SKM-1 treated with dmso at 0.1 percent for 144 hours (cell line): ENCODE measurements at regions not wholly inside any gene's neighbourhood (a gene's known extent, or its start where the extent isn't known, plus 50 kb on each side); places are given as distances from the start of the nearest gene placed in this dataset.

Source experiments
- DNase-seq: peaks from one replicate; lab custom pipeline; 2025; ENCODE audit not compliant: unreplicated experiment; lab: John Stamatoyannopoulos, UW

DNA sequence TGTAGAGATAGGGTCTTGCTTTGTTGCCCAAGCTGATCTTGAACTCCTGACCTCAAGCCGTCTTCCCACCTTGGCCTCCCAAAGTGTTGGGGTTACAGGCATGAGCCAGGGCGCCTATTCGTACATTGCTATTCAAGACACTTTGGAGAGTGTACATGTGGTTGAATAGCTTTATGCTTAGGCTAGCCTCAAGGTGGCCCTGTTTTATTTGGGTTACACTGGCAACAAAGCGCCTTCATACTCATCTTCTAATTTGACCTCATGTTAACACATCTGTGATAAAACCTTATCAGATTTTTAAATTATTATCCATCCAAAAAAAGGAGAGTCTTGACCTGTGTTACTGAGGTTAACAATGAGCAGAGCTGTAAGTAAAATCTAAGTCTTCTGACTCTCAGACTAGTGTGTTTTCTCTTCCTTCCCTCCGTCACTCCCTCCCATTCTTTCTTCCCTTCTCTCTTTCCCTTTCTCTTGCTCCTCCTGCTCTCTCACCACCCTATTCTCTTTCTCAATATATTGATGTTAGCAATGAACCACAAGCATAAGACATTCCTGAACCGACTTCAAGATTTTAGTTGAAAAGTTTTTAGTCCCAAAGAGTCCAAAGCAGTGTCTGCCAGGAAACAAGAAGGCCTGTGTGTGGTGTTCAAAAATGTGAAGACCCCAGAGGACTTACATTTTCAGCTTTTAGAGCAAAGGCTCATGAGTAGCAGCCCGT, 603.7 kb upstream of the CFAP20DC start:
- no peak for DNase-seq

DNA sequence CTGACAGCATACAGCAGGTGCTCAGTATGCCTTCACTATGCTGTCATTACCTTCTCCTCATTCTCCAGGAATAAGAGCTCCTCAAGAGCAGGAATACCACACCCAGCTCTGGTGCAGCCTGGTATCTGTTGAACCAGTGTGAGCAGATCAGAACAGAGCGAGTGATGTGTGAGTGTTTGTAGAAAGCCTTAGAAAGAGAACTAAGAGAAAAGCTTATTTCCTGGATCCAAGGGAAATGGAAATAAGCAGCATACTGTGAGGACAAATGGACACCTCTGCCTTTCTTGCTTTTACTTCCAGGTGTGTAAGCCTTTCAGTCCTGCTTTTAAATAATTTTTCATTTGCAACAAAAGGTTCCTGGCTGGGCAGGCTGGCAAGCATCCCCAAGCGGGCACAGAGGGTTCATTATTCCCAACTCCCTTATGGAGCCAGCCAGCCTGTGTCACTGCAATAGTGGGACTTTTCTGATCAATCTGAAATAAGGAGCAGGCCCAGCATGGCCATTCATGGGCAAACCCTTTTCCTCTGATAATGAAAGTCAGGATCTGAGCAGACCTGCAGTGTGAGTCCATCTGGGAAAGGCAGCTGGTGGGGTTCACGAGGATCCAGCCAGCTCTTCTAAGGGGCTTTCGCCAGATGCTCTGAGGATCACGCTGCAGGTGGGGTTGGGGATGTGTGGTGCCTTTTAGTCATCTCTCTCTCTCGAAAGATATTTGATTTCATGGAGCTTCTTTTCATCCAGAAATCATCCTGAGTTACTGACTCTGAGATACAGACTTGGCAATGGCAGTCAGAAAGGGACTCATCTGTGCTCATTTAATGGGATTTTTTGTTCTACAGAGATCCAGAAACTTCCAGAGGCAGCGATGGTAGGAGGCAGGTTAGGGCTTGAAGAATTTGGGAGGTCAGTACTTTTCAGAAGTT, 594.9 kb upstream of the CFAP20DC start:
- no peak for DNase-seq

DNA sequence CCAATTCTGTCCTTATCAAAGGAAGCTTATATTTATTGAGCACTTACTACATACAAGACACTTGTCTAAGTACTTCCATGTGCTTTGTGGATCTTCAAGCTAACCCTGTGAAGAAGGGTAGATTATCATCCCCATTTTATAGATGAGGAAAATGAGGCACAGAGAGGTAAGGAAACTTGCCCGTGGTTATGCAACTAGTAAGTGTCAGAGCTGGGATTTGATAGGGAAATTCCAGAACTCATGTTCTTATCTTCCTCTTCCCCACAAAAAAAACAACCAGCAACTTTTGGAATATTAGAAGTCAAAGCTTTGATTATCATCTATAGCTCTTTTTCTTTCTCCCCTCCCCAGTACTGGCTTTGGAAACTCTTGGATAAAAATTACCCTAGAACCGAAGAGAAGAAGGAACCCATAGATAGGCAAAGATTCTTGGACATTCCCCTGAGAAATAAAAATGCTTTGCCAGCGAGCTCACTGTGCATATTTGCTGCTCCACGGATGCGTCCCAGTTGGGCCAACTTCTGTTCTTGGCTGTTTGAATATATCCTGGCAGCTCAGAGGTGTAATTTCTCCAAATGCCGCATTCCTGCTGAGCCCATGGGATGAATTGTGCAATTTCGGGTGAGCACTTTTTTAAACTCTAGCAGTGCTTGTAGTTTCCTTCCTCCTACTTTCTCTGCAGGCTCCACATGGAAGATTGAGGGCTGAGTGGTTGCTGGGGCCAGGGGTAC, 591.5 kb upstream of the CFAP20DC start:
- no peak for DNase-seq

DNA sequence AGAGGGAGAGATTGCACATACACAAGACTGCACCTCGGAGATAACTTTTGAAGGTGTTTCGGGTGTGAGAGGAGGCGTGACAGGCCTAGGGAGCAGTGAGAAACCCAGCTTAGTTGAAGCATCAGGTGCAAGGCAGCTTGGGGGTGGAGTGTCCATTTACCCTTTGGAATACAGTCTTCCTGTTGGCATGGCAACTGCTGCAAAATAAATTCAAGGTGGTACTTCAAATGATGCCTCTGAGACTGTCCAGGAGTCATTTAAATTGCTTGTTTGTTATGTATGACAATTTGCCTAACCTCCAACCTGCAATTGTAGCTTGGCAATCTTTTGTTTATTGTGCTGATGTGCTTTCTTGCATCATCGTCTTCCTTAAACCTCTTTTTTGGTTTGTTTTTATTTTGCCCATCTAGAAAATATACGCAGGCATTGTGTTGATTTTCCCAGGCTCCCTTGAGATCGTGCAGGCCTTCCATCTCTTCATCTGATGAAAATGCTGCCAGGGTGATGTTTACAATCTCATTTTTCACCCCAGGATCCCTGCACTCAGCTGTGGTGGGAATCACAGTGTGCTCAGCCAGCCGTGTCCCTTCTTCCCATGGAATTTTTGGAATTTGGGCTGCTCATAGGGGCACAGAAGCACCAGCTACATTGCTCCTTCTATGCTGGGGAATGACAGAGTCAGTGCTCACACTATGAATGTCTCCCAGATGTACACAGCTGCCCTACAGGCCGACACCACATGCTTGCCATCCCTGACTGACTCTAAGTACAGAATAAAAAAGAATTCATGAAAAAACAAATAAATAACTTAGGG, 583.1 kb upstream of the CFAP20DC start:
- no peak for DNase-seq

DNA sequence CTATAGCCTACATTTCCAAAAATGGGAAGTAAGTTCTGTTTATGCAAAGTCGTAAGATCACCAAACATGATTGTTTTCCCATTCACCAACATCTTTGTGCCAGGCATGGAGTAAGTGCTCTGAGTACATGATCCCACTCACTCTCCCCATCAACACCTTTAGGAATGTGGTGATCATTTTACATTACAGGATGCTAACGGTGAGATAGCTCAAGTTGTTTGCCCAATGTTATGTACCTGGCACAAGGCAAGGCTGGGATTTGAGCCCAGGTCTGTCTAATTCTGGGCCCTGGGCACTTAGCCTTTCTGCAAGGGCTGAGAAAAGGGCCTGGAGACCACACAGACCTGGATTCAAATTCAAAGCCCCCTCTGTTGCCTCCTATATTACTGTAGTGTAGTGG, 581.7 kb upstream of the CFAP20DC start:
- no peak for DNase-seq

DNA sequence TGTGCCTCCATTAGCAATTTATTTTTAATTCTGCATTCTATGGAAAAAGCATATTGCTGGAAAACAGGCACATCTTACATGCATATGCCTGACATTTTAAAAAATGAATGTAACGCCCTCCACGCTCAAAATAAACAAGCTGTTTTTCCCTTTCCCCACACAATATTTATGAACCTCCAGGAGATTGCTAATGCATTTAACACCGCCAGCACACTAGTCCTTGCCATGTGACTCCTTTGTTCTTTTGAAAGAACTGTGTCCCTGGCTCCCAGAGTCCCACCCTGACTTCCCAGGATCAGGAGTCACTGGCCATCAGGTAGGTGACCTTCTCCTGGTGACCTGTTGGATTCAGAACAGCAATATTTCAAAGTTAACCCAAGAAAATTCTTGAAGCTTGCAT, 571.2 kb upstream of the CFAP20DC start:
- DNase-seq, result no peak

DNA sequence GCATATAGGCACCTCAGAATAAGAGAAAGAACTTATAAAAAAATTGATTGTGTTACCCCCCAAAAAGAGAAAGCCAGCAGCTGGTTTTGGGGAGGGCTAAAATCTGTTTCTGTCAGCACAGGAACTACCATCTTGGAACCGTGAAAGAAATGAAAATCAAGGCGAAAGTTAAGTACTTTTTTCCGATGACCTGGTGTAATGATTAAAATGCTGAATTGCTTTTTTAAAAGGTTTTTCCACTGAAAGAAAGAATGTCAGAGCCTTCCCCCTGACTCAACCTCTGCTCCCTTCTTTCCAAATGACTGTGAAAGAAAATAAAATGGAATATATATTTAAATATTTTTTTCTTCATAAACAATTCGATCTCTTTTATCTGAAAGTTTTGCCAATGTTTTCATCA, 570.5 kb upstream of the CFAP20DC start:
- DNase-seq, result no peak

DNA sequence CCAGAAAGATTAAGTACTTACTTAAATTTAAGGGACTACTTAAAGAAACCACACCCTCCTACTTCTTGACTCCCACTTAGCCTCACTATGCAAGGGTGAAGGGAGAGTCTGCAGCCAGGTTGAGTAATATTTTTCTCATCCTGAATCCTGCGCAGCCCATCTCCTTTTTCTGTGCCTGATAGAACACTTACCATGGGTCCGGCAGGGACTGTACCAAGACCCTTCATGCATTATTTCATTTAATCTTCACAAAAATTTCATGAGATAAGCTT, 562.6 kb upstream of the CFAP20DC start:
- DNase-seq, result no peak

DNA sequence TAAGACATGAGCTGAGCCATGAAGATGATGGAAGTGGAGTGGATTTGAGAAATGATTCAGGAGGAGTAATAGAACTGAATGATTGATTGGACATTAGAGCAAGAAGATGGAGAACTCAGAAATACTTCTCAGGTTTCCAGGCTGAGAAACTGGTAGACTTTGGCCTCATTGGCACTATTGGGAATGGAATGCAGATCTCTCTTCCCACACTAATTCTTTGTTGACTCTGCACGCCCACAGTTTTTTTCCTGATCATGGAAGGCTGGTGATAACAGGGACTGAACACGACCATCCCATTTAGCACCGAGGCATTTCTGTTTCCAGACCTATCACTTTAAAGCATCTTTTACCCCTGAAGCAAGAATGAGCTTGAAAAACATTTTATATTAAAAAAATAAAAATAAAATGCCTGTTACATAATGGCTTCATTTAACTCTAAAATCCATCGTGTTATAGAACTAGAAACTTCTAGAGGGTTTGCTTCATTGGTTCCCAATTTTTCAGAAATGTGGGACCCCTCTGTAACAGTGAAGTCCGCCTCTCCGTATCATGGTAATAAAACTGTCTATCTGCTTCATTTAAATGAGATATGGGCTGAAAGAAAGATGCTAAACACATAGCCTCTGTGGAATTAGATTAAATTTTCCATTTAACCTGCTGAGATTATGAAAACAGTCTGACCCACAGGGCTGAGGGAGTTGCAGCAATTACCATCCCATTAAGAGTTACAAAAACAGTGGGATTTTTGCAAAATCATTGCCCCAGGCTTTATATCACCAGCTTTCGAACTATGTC, 562.0 kb upstream of the CFAP20DC start:
- DNase-seq, result no peak

DNA sequence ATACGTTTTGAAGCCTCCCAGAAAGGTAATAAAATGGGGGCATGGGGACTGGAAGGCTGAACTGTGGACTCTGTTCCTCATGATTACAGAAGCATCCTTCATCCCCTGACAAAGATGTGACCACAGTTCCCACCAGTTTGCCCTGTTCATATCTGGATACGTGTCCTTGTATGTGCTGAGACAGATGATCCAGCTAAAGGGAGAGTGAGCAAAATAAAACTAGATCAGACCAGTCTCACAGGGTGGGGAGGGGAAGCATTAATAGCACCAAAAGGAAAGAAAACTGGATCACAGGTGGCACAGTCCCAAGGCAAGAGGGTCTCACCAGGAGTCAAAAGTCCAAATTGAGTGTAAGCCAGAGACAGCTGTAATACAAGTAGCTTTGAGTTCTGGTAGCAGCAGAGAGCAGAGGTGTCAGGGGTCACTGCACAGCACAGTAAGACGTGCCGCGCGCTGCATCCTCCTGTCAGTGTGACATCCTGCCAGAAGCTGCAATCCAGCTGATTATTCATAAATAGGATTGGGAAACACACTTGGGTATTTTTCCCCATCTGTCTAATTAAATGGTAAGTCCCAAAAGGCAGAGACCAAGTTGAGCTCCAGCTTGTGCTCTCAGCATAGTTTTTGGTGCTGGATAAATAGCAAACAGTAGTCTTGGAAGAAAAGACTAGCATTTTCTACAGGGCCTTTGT, 560.0 kb upstream of the CFAP20DC start:
- DNase-seq, result no peak

DNA sequence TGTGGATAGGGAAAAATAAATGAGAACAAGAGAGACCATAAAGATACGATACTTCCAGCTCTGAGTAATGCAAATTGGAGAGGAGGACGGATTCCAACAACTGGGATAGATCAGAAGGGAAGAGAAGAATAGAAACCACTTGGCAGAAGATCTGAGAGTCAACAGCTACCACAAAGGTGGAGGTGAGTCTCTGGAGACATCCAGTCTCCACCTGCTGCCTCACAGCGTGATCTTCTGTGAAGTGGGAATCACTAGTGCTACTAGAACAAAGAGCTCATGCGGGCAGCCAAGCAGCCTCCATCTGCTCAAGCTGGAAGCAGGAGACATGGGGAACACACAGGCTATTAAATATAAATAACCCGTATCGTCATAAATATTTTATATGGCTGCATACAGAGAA, 558.5 kb upstream of the CFAP20DC start:
- no peak for DNase-seq

DNA sequence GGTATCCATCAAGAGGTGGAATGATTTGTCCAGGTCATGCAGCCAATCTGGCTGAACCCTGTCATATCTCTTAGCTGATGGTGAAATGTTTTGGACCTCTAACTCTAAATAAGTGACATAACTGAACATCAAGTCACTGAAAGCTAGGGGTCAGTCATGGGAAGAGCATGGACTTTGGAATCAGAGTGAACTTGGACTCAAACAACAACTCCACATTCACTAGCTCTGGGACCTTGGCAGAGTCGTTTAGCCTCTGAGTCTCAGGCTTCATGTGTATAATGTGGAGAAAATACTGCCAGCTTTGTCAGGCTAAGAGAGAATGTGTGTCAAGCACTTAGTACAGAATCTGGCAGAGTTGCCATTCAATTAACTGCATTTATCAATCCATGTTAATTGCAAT, 557.8 kb upstream of the CFAP20DC start:
- DNase-seq, result no peak

DNA sequence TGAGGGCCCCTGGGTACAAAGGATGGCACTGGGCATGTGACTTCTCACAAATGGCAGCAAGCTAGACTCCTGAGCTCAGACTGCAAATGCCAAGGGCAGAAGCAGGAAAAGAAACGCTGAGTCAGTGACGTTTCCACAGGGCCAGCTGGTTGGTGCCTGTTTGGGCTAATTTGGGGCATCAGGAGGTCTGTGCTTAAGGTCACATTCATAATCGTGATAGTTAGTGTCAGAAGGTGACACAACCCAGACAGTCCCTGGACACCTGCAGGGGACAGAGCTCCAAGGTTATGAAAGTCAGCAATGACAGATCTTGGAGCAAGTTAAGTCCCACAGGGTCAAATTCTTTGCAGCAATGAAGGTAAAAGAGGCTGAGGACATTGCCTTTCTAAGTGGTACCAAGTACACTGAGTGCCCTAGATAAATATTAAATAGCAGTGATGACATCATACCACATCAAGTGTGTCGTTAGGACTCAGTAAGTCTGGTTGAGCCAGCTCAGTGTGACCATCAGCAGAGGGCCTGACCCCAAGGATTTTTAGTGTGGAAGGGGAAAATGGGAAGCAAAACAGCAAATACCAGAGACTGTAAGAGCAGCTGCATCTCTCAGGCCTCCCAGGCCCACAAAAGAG, 556.9 kb upstream of the CFAP20DC start:
- DNase-seq, result no peak

DNA sequence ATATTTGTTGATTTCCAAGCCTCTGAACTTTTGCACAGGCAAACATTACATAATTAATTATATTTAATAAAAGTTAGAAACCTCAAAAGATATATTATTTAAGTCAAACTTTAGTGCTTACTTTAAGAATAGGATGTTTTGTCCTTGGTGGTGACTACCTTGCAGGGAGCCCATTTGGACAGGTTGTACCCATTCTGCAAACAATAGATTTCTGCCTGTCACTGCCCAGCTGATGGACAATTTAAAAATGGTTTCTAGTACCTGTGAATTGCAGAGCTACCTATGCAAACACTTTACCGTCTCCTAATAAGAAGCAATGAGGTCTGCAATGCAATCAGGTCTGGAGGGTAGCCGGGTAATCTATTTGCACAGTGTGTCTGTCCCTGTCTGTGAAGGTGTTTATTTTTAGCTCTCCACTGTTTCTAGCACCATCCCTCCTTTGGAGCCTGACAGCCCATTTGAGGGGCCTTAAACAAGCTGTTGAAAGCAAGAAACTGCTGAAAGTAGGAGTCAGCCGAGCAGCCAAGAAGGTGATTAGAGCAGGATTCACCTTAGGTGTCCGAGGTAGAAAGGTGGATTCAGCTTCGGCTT, 556.2 kb upstream of the CFAP20DC start:
- DNase-seq, result no peak

DNA sequence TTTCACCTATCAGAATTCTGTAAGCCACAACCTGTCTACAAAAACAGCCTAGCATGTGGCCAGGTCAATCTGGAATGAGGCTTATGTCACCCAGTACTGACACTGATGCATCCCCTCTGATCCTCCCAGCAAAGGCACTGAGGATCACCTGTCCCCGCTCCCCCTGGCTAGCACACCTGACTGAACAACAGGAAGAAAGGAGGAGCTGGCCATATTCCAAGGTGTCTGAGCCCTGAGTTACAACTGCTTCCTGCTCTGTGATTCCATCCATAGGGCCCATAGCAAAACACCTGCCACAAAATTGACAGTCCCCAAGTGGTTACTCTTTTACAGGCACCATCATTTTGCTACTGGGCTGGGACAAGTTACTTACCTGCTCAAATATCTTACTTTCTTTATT, 555.5 kb upstream of the CFAP20DC start:
- no peak for DNase-seq

DNA sequence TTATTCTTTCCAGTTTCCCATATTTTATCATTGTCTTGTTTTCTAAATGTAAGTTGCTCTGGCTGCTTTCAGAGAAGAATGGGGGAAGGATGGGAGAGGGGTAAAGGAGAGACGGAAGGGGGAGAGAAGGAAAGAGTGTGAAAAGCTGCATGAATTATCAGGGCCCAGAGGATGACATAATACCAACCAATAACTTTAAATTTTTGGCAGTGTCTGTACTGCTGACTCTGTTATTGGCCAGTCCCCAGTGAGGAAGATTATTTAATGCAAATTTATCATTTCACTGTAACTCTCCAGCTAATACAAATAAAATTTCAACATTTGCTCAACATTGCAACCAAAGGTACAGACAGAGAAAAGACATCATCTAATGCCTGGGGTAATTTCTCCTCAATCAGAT, 551.7 kb upstream of the CFAP20DC start:
- no peak for DNase-seq

DNA sequence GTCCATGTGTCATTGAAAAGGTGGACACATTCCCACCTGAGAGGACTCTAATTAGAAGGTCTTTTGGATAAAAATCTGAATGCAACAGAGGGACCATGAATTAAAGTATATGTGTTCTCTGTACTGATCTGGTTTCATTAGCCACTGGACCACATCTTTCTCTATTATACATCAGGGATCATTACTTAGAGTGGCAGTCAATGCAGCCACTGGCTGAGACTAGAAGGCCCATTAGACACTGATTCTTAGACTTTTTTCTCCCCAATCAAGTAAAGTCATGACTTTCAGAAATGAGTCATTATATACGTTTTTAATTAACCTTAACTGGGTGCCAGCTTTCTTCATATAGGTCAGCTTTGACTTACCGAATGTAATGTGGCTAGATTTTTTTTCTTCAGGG, 550.8 kb upstream of the CFAP20DC start:
- no peak for DNase-seq

DNA sequence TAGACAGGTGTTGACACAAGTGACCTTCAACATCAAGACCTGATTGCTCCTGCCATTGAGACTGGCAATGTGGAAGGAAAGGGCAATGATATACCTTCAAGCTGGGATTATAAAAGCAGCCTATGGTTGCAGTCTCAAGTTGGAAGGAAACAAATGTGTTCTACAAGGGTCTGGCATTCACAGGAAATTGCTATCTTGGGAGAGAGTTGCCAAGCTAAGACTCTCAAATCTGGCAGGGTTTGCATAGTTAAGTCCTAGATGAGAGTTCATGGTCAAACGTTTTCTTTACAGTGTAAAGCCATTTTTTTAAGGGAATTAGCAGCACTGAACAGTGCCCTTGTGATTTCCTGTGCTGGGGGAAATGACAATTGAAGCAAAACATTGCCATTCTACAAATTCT, 546.9 kb upstream of the CFAP20DC start:
- no peak for DNase-seq

DNA sequence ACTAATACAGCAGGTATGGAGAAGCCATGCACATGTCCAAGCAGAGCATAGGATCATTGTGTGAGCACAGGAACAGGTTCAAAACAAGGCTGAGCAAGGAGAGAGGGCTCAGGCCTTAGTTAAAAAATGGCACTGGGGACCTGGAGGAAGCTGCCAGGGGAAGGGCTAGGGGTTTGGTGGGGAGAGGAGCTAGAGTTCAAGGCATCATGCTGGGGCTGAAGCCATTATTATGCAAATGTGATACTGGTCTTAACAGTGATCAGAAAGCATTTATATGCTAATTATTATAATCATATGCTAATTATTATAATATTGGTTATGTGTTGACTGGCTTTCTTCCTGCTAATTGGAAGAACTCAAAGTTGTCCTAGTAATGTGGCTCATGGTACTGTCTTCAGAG, 546.0 kb upstream of the CFAP20DC start:
- no peak for DNase-seq
